ENCODE measurements at regions not wholly inside any gene's neighbourhood (a gene's known extent, or its start where the extent isn't known, plus 50 kb on each side); places are given as distances from the start of the nearest gene placed in this dataset.

DNA sequence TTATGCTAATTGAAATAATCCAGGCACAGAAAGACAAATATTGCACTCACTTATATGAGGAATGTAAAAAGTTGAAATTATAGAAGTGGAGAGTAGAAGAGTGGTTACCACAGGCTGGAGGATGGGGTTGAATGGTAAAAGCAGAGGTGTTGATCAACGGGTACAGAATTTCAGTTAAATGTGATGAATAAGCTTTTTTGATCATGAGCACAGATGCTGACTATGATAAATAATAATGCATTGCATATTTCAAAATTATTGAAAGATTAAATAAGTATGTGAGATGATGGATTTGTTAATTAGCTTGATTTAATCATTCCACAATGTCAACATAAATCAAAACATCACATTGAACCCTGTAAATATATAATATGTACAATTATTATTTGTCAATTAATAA is 213.1 kb downstream of the DCAF12L2 start:
- POLR2A ChIA-PET = no interaction called here
- Mint-ChIP-seq H3K27ac (no peak overlapping the region), H3K4me1 (no peaks in the 10 kb centered on the region), H3K4me3 (no peak overlapping the region), H3K9me3 (peaks cover 0 to 5% (median 0%) of the 10 kb centered on the region in 9 donors), H3K27me3 (no peaks in the 10 kb centered on the region), H3K36me3 (no peaks in the 10 kb centered on the region)
- DNase-seq = no peak
- ATAC-seq = no peak

DNA sequence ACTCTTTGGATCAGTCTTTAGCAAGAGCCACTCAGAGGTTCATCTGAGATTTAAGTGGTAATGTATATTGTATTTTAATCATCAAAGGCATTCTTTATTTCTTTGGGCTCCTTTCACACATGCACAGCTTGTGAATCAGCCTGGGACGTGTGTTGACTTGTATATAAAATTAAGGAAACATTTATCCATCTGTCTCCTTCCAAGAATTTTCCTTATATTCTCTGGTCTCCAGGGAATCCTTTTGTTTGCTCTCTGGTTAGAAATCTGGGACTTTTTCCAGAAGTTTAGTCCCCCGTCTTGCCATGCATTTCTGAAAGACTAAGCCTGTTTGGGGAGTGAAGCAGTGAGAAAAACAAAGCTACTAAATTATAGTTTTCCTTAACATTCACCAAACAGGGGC is 212.3 kb downstream of the DCAF12L2 start:
- no peaks in the 10 kb centered on the region for H3K36me3 Mint-ChIP-seq
- ATAC-seq (no peak), DNase-seq (no peak)
- H3K27ac Mint-ChIP-seq = no peak overlapping the region
- no peaks in the 10 kb centered on the region for H3K4me1 Mint-ChIP-seq
- POLR2A ChIA-PET = no interaction called here
- H3K9me3 Mint-ChIP-seq = peaks cover 0 to 5% (median 0%) of the 10 kb centered on the region in 9 donors
- H3K4me3 Mint-ChIP-seq = no peak overlapping the region
- H3K27me3 Mint-ChIP-seq = no peaks in the 10 kb centered on the region

DNA sequence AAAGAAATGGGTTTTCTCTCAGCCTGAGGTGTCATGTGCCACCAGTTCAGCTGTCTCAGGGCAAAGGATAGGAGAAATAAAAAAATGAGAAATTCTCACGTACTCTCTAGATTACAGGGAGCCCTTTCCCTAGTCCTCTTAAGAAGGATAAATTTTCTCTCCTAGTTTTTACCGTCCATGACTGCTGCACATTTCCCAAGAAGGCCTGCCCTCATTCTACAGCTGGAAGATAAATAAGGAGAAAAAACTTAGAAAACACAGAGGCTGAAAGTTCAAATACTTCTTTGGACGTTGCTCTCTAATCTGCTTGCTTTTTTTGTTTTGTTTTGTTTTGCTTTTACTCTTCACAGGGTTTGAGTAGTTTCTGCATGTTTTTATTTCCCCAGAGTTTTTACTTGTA is 211.9 kb downstream of the DCAF12L2 start:
- DNase-seq (no peak), ATAC-seq (no peak)
- POLR2A ChIA-PET = no interaction called here
- H3K9me3 Mint-ChIP-seq = peaks cover 0 to 5% (median 0%) of the 10 kb centered on the region in 9 donors
- H3K27ac Mint-ChIP-seq = no peak overlapping the region
- no peaks in the 10 kb centered on the region for H3K27me3 Mint-ChIP-seq
- H3K4me3 Mint-ChIP-seq = no peak overlapping the region
- H3K4me1 Mint-ChIP-seq = no peaks in the 10 kb centered on the region
- H3K36me3 Mint-ChIP-seq = no peaks in the 10 kb centered on the region

DNA sequence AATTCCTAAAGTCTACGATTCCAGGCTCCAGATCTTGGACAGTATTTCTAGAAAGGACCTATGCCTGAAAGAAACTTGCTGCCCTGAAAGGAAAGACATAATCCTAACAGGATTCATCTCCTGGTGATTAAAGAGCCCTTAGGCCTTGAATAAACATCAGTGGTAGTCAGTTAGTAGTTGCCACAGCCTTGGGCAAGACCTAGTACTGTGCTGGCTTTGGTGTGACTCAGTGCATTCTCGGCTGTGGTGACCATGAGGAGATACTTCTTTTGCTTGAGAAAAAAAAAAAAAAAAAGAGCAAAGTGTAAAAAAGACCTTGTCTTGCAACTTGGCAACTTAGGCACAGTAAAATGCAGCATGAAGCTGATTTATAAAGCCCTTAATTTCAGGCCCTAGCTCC is 188.2 kb downstream of the DCAF12L2 start:
- Mint-ChIP-seq H3K4me1 (no peaks in the 10 kb centered on the region), H3K4me3 (no peak overlapping the region), H3K9me3 (peaks cover 0 to 15% (median 1%) of the 10 kb centered on the region in 9 donors), H3K27me3 (no peaks in the 10 kb centered on the region), H3K36me3 (no peaks in the 10 kb centered on the region), H3K27ac (no peak overlapping the region)
- no peak for ATAC-seq
- DNase-seq = no peak
- POLR2A ChIA-PET = no interaction called here

DNA sequence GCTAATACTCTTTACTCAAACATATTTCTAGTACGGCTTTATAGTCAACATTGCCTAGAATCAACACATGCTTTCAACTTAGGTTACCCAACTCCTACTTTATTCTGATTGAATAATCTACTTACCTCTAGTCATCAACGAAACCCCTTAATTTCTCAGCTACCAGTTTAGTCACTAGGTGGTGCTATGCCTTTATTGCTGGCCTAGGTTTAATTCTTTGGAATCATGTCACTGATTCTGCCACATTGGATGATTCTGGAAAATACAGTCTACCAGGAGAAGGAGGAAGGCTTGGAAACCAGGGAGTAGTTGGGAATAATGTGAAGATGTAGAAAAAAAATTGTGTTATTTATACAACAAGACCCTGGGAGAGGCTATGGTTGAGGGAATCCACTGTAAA is 167.7 kb downstream of the DCAF12L2 start:
- Mint-ChIP-seq H3K27ac (no peak overlapping the region), H3K27me3 (no peaks in the 10 kb centered on the region), H3K4me3 (no peak overlapping the region), H3K9me3 (no peaks in the 10 kb centered on the region), H3K4me1 (no peaks in the 10 kb centered on the region), H3K36me3 (no peaks in the 10 kb centered on the region)
- DNase-seq (no peak), ATAC-seq (no peak)
- POLR2A ChIA-PET = no interaction called here

DNA sequence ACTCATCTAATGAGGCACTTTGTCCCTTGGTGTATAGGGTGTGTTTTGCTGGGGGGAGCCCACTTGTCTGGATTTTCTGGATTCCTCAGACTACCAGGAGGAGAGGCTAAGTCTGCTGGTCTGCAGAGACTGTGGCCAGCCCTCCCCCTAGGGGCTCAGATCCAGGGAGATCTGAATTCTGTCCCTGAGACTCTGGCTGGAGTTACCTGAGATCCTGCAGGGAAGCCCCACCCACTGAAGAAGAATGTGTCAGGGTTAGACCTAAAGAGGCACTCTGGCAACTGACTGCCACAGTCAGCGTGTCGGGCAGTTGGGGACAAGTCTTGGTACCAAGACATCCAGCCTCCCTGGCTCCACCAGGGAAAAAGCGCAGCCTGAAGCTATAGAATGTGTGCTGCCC is 138.9 kb downstream of the DCAF12L2 start:
- ATAC-seq (no peak), DNase-seq (no peak)
- Mint-ChIP-seq H3K4me3 (no peak overlapping the region), H3K9me3 (peaks cover 0 to 7% (median 0%) of the 10 kb centered on the region in 9 donors), H3K36me3 (no peaks in the 10 kb centered on the region), H3K4me1 (no peaks in the 10 kb centered on the region), H3K27ac (no peak overlapping the region), H3K27me3 (peaks cover 0 to 2% (median 0%) of the 10 kb centered on the region in 5 donors)
- POLR2A ChIA-PET = no interaction called here

DNA sequence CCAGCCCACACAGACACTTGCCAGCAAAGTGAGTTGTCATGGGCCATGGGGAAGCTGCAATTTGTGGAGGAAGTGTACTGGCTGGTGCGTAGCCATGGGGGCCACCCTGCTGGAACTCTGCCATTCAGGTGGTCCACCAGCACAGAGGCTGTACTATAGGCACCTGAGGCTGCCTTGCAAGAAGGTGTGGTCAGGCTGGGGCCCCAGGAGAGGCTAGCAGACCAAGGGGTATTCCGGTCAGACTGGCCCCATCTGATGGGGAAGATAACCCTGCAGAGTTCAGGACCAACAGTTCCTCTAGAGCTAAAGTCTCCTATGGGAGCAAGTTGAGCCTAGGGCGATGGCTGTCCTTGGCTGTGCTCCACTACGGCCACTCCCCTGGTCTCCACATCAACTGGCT is 136.1 kb downstream of the DCAF12L2 start:
- Mint-ChIP-seq H3K9me3 (peaks cover 0 to 5% (median 0%) of the 10 kb centered on the region in 9 donors), H3K27me3 (peaks cover 0 to 2% (median 0%) of the 10 kb centered on the region in 5 donors), H3K36me3 (no peaks in the 10 kb centered on the region), H3K4me3 (no peak overlapping the region), H3K4me1 (no peaks in the 10 kb centered on the region), H3K27ac (no peak overlapping the region)
- ATAC-seq (no peak), DNase-seq (no peak)
- POLR2A ChIA-PET = no interaction called here

DNA sequence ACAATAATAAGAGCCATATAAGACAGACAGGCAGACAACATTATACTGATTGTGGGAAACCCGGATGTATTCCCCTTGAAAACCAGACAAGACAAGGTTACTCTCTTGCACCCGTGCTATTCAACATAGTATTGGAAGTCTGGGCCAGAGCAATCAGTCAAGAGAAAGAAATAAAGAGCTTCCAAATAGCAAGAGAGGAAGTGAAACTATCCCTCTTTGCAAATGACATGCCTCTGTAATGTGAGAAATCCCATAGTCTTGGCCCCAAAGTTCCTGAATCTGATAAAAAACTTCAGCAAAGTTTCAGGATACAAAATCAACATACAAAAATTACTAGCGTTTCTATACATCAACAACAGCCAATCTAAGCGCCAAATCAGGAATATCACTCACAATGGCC is 102.1 kb downstream of the DCAF12L2 start:
- no peaks in the 10 kb centered on the region for H3K4me1 Mint-ChIP-seq
- no peak for DNase-seq
- H3K27ac Mint-ChIP-seq = no peak overlapping the region
- no peaks in the 10 kb centered on the region for H3K27me3 Mint-ChIP-seq
- no peak overlapping the region for H3K4me3 Mint-ChIP-seq
- H3K36me3 Mint-ChIP-seq = no peaks in the 10 kb centered on the region
- peaks cover 0 to 10% (median 0%) of the 10 kb centered on the region in 9 donors for H3K9me3 Mint-ChIP-seq
- ATAC-seq = no peak
- POLR2A ChIA-PET = no interaction called here

DNA sequence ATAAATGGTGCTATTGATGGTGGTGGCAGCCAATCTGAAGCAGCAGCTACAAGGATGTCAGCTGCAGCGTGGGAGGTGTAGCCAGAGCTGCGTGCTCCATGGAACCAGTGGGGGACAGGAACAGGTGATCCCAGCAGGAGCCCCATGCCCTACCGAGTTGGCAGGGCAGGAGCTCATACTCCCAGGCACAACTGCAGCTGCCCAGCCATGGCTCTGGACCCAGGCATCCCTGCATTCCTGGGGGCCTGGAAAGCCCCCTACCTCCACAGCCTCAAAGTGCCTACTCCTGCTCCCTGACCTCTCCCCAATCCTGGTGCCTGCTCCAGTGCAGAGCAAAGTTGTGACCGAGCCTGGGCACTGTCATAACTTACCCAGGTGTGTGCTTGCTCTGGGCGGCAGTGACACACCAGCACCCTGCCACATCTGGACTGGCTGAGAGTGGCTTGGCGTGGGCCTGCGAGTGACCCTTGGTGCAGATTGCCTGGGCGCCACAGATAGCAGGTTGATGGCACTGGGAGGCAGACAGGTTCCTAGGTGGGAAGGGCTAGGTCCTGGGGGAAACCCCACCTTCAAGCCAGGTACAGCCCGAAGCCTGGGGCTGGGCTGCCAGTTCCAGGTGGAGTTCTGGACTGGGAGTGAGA is 101.1 kb downstream of the DCAF12L2 start:
- POLR2A ChIA-PET = no interaction called here
- ATAC-seq (no peak), DNase-seq (no peak)
- Mint-ChIP-seq H3K27ac (no peak overlapping the region), H3K4me3 (no peak overlapping the region), H3K9me3 (peaks cover 0 to 10% (median 0%) of the 10 kb centered on the region in 9 donors), H3K4me1 (no peaks in the 10 kb centered on the region), H3K27me3 (no peaks in the 10 kb centered on the region), H3K36me3 (no peaks in the 10 kb centered on the region)

DNA sequence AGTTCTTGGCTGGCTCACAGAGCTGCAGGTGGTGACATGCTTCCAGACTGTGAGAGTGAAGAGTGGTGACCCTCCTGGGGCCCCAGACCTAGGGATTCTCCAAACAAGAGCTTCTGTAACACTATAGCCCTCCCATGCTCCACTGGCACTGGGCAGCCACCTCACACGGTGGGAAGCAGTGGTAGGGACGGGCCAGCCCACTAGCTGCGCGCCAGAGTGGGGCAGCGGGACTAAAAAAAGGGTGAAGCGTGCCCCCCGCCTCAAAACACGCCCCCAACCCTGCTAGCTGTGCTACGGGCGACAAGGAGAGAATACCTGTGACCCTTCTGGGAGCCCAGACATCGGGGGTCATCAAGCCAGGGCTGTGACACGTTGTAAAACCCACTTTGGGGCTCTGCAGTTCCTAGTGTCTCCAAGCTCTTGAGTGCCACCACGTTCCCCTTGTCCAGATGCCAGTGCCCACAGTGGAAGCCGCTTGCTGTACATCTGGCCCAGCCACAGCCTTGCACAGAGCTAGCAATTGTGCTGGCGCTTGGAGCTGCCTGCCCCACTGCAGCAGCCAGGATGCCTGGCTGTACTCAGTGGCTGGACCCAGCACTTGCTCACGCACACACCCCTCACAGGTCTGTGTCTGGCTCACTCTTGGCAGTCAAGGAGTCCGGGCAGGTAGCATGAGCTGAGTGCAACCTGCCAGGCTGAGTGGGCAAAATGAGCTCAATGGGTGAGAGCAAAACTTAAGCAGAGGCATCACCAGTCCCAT is 100.0 kb downstream of the DCAF12L2 start:
- no peak for DNase-seq
- no peaks in the 10 kb centered on the region for H3K36me3 Mint-ChIP-seq
- H3K4me1 Mint-ChIP-seq = no peaks in the 10 kb centered on the region
- POLR2A ChIA-PET = no interaction called here
- H3K4me3 Mint-ChIP-seq = no peak overlapping the region
- H3K9me3 Mint-ChIP-seq = peaks cover 0 to 10% (median under 1%) of the 10 kb centered on the region in 9 donors
- H3K27me3 Mint-ChIP-seq = no peaks in the 10 kb centered on the region
- H3K27ac Mint-ChIP-seq = no peak overlapping the region
- ATAC-seq = no peak

Measured in naive thymus-derived CD8-positive, alpha-beta T cell (primary cell).